ENCODE measurements at regions not wholly inside any gene's neighbourhood (a gene's known extent, or its start where the extent isn't known, plus 50 kb on each side); places are given as distances from the start of the nearest gene placed in this dataset.

GRCh38 chr14:66288511-66288910 is 197.7 kb upstream of the CCDC196 start:
- TF ChIP-seq CTCF (conservative IDR thresholded peaks at IDR 0.05; ENCODE audit: low read depth, low read length) (no peak), EZH2 (IDR thresholded peaks at IDR 0.05; ENCODE audit: borderline replicate concordance, low read depth, low read length, poor library complexity, severe bottlenecking) (no peak)
